Left colon (tissue), 2 donors: ENCODE measurements at regions not wholly inside any gene's neighbourhood (a gene's known extent, or its start where the extent isn't known, plus 50 kb on each side); places are given as distances from the start of the nearest gene placed in this dataset.

Source experiments
- ATAC-seq: fragments of 200-7000 bp; cut with Tn5 transposase; one replicate; pipeline ENCODE4 v1.9.1; 2020; ENCODE audit warnings: mild to moderate bottlenecking, moderate library complexity
- DNase-seq, 2 donors: peaks; one replicate each; pipeline ENCODE4 v3.0.0-alpha.2; 2020
- intact Hi-C, 2 donors: fragments of 100-400 bp; cut with DNase I in 1 of 2; cut with micrococcal nuclease in 1 of 2; formaldehyde crosslinking; loops; one replicate each; pipeline versions ENCODE4 v1.11.2 to v1.14.0; 2022; cut with DNase I, micrococcal nuclease
- donor health status: DM: no; HTN: no; CAD: no.
- donor health status: DM: yes; HTN: yes; CAD: no.

- DNase-seq (no peak), ATAC-seq (no peak)
- intact Hi-C loops, result no loop called here
Measured at GRCh38 chr3:98968347-98968746, 66.9 kb upstream of the DCBLD2 start.

- ATAC-seq, result no peak
- no peak for DNase-seq
- intact Hi-C loops, result no loop called here
Measured at GRCh38 chr3:98967758-98968157, 66.3 kb upstream of the DCBLD2 start.

- ATAC-seq (no peak), DNase-seq (no peak)
- intact Hi-C loops, result no loop called here
Measured at GRCh38 chr3:98966862-98967546, 65.5 kb upstream of the DCBLD2 start.

- intact Hi-C loops, result no loop called here
- ATAC-seq (no peak), DNase-seq (no peak)
Measured at GRCh38 chr3:98966434-98966833, 64.9 kb upstream of the DCBLD2 start.

GRCh38 chr3:98964784-98965183 is 63.3 kb upstream of the DCBLD2 start:
- intact Hi-C loops, result no loop called here
- ATAC-seq, result no peak
- DNase-seq, result no peak

- DNase-seq (no peak), ATAC-seq (no peak)
- intact Hi-C loops, result no loop called here
Measured at GRCh38 chr3:98963546-98963945, 62.1 kb upstream of the DCBLD2 start.

- intact Hi-C loops, result no loop called here
- no peak for DNase-seq
Measured at GRCh38 chr3:98962951-98963350, 61.5 kb upstream of the DCBLD2 start.

GRCh38 chr3:98962189-98962930 is 60.9 kb upstream of the DCBLD2 start:
- no peak for DNase-seq
- intact Hi-C loops, result no loop called here
- ATAC-seq, result no peak

More at GRCh38 chr3:98962951-98963350, 61.5 kb upstream of the DCBLD2 start:
- no peak for ATAC-seq

- intact Hi-C loops, result no loop called here
- no peak for DNase-seq
- ATAC-seq, result no peak
Measured at GRCh38 chr3:98961161-98962155, 60.0 kb upstream of the DCBLD2 start.

GRCh38 chr3:98957681-98958080 is 56.2 kb upstream of the DCBLD2 start:
- intact Hi-C loops, result no loop called here
- DNase-seq, result no peak
- no peak for ATAC-seq

- ATAC-seq, result no peak
- intact Hi-C loops, result no loop called here
- DNase-seq, result no peak
Measured at GRCh38 chr3:98956008-98956407, 54.5 kb upstream of the DCBLD2 start.

GRCh38 chr3:98954791-98955604 is 53.5 kb upstream of the DCBLD2 start:
- DNase-seq, result no peak
- ATAC-seq, result no peak
- intact Hi-C loops, result no loop called here

- ATAC-seq, result no peak
- DNase-seq, result no peak
- intact Hi-C loops, result no loop called here
Measured at GRCh38 chr3:98954242-98954641, 52.7 kb upstream of the DCBLD2 start.

- intact Hi-C loops, result no loop called here
- no peak for ATAC-seq
- DNase-seq, result no peak
Measured at GRCh38 chr3:98952404-98952803, 50.9 kb upstream of the DCBLD2 start.
